Activated CD8-positive, alpha-beta memory T cell treated with anti-CD3 and anti-CD28 coated beads for 36 hours (primary cell): ENCODE measurements at regions not wholly inside any gene's neighbourhood (a gene's known extent, or its start where the extent isn't known, plus 50 kb on each side); places are given as distances from the start of the nearest gene placed in this dataset.

ENCODE experiments used
- CTCF ChIA-PET: fragments of 350-600 bp; sonication (Branson Sonifier 250); formaldehyde crosslinking; loops from one replicate; lab custom pipeline; 2021; ENCODE audit warnings: antibody characterized with exemption; lab: Charles Lee
- POLR2A ChIA-PET: fragments of 350-600 bp; sonication (Branson Sonifier 250); formaldehyde crosslinking; loops from one replicate; lab custom pipeline; 2021; ENCODE audit warnings: antibody characterized with exemption; lab: Charles Lee

DNA sequence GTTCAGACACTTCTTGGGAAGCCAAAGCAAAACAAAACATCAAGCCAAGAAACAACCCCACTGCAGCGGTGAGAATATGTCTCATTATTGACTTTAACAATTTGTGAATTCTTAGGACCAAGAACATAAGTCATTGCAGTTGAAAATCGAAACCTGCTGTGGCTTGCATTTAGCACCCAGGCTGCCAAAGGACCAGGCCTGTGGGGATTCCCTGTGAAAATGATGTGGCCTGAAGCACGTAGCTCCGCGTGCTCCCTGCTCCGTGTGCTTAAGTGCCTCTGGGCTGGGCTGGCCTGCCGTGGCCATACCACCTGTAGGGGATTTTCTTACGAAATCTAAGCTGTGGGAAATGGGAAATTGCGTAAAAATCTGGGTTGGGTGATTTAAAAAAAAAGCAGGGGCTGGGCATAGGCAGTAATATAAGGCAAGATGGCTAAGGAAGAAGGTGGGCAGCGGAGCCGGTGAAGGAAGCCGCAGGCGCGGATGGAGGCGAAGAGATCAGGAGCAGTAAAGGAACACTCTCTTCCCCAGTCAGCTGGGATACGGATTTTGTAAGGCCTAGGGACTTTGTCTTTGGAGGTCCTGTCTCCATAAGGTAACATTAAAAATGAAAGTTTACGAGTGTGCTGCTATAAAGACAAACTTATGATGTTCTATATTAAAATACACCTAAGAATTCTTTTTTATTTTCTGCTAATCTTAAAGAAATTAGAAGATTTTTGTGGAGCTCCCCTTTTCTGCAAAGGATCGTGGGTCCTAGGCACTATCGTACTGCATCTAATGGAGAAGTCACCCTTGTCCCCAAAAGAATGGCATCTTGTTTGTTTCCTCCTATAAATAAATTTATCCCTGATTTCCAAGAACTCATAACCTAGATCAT, 189.6 kb upstream of the SEMA6A start:
- POLR2A ChIA-PET, result no interaction called here
- CTCF ChIA-PET, result no interaction called here

DNA sequence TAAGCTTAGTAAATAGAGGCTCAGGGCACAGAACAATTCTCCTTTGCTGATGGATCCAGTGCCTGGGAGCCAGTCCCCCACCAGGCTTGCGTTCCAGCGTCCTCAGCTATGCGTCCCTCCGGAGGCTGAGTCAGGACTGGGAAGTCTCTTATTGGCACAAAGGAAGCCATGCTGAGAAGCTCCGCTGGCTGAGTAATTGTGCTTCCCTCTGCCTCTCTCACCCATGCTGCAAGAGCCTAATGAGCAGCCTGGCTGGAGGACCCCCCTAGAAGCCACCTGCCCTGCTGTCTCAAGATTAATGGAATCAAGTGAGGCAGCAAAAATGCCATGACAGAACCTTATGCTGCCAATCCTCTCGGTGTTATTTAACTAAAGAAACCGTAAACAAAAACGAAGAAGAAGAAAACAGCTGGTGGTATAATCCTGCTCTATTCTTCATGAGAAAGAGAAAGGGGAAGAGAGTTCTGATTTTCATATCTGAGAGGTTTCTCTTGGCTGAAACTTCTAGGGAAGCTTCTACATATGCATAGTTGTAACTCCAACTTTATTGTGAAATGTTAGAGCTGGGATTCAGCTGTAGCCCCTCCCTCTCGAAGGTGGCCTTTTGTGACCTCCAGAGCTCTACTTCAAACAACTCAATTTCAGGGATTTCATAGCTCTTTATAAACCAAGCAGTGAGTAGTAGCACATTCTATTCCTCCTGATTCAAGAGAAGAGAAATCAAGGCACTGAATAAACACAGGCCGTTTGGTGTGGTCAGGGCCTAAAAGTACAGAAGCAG, 185.4 kb upstream of the SEMA6A start:
- CTCF ChIA-PET, result no interaction called here
- POLR2A ChIA-PET, result no interaction called here

DNA sequence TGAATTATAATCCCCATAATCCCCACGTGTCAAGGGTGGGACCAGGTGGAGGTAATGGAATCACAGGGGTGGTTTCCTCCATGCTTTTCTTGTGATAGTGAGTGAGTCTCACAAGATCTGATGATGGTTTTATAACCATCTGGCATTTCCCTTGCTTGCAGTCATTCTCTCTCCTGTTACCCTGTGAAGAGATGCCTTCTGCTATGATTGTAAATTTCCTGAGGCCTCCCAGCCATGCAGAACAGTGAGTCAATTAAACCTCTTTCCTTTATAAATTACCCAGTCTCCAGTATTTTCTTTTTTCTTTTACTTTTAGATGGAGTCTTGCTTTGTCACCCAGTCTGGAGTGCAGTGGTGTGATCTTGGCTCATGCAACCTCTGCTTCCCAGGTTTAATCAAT, 182.7 kb upstream of the SEMA6A start:
- CTCF ChIA-PET, result no interaction called here
- POLR2A ChIA-PET, result no interaction called here

DNA sequence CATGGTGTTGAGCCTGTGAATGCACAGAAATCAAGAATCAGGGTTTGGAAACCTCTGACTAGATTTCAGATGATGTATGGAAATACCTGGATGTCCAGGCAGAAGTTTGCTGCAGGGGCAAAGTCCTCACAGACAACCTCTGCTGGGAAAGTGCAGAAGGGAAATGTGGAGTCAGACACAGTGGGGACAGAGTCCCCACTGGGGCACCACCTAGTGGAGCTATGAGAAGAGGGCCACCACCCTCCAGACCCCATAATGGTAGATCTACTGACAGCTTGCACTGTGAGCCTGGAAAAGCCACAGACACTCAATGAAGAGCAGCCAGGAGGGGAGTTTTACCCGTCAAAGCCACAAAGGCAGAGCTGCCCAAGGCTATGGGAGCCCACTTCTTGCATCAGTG, 181.9 kb upstream of the SEMA6A start:
- ChIA-PET CTCF (no interaction called here), POLR2A (no interaction called here)

GRCh38 chr5:116754556-116754955, 179.9 kb upstream of the SEMA6A start:
- ChIA-PET CTCF (no interaction called here), POLR2A (no interaction called here)

- POLR2A ChIA-PET, result no interaction called here
- CTCF ChIA-PET, result no interaction called here
Observed at GRCh38 chr5:116751684-116752083, 177.1 kb upstream of the SEMA6A start.

- ChIA-PET CTCF (no interaction called here), POLR2A (interaction anchor here (0.7 kb wide), 1 partner anchor 44 kb away, joined by 6 read pairs; no protein-coding TSS in a partner anchor)
Observed at GRCh38 chr5:116750631-116751580, 176.3 kb upstream of the SEMA6A start.

DNA sequence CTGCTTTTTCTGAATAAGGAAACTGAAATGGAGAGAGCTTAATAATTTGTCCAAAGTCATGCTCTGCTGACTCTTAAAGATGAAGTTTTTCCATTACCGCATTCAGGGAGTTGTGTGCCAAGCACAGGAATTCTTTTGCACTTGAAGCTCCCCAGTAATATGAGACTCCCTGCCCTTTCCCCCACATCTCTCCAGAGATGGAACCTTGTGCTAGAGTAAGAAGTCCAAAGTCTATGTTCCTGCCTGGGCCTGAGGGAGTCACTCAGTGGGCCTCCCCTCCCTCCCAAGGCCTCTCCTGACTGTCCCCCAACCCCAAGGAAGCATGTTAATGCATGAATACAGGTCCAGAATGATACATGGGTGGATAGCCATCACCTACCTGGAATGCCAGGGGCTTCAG, 173.3 kb upstream of the SEMA6A start:
- POLR2A ChIA-PET, result no interaction called here

DNA sequence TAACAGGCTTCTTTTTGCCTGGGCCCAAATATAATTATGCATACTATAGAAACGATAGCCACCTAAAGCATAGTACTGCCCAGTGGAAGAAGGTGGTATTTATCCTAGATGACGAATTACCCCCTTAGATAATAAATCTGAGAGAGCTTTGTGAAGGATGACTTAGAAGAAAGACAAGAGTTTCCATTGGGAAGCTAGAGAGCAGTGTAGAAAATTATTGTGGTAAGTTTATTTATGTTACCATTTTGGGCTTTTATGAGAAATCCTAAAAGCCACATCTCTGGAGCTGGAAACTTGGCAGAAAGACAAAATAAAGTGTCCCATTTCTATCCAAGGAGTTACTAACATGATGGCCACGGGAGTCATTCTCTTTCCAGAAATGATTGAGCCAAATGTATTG, 172.0 kb upstream of the SEMA6A start:
- ChIA-PET POLR2A (no interaction called here), CTCF (no interaction called here)

More for the DNA sequence above, 173.3 kb upstream of the SEMA6A start:
- CTCF ChIA-PET, result no interaction called here

- ChIA-PET POLR2A (no interaction called here), CTCF (no interaction called here)
Observed at GRCh38 chr5:116740771-116741170, 166.1 kb upstream of the SEMA6A start.

DNA sequence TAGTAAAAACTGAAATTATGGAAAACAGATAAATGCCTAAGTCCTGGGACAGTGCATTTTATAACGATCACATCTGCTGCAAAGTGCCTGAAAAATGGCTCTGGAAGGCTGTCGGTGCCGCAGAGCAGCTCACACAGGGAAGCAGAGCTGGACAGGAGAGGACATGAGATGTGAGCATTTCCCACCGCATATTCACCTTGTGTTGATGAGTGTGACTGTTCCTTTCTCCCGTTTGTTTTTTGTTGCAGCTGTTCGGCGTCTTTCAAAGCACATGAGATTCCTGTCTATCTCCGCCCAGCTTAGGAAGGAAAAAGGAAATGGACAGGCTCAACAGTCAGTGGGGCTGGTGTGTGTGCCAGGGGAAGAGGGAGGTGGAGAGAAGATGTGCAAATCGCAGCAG, 164.9 kb upstream of the SEMA6A start:
- CTCF ChIA-PET, result no interaction called here
- POLR2A ChIA-PET, result no interaction called here

GRCh38 chr5:116738615-116739261, 164.1 kb upstream of the SEMA6A start:
- ChIA-PET POLR2A (no interaction called here), CTCF (no interaction called here)

GRCh38 chr5:116738239-116738614, 163.6 kb upstream of the SEMA6A start:
- ChIA-PET POLR2A (no interaction called here), CTCF (no interaction called here)

- ChIA-PET CTCF (no interaction called here), POLR2A (no interaction called here)
Observed at GRCh38 chr5:116736671-116737070, 162.0 kb upstream of the SEMA6A start.

DNA sequence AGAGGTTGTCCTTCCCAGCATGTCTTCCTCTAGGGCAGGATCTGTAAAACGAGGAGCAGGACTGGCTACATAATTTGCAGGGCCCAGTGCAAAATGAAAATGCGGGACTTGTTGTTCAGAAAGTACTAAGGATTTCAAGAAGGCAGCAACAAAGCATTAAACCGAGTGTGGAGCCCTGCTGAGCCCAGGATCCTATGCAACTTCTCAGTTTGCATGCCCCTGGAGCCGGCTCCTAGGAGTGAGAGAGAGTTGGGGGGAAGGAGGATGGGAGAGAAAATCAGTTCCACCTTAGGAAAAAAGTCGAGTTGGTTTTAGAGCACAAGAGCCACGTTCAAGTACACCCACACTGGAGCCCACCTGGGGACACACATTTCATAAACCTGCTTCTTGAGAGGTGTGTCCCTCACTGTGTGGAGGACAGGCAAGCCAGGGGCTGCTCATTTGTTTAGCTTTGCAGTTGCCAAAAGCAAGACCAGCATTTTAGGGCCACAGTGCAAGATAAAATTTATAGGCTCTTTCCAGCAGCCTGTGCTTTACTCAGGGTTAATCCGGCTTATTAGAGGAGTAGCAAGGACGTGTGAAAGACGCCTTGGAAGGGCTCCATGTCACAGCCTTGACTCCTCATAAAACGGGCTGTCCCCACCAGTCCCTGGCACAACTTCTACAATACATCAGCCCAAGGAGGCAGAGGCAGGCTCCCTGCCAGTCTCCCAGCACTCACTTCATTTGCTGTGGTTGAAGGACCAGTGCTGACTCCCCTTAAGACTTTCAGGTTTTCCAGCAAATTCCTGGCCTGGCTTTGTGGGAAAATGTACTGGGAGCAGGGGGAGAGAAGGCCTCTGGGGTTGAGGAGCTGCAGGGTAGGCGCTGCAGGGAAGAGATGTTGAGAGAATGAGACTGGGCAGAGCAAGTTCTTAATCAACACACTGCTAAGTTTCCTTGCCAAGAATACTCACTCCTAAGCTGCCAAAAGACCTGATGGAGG, 159.7 kb upstream of the SEMA6A start:
- POLR2A ChIA-PET, result no interaction called here
- CTCF ChIA-PET, result no interaction called here

GRCh38 chr5:116732591-116732990, 158.0 kb upstream of the SEMA6A start:
- ChIA-PET CTCF (no interaction called here), POLR2A (no interaction called here)

DNA sequence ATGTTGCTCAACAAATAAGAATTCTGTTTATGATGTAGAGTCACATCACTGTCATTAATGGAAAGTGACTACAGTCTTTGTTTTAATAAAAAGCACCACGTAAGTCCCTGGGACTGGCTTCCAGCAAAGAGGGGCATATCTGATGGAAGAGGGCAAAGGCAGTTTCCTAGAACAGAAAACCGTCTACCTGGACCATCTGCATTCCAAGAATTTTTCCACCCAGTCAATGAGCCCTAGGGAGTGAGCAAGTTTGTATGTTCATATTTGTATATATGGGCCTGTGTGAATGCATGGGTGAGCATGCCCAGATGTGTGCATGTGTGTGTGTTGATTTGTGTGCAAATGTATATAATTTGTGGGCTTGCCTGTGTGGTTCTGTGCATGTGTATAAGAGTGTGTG, 156.8 kb upstream of the SEMA6A start:
- POLR2A ChIA-PET, result no interaction called here
- CTCF ChIA-PET, result no interaction called here

GRCh38 chr5:116730706-116731105, 156.1 kb upstream of the SEMA6A start:
- CTCF ChIA-PET, result no interaction called here
- POLR2A ChIA-PET, result no interaction called here
